ENCODE measurements at regions not wholly inside any gene's neighbourhood (a gene's known extent, or its start where the extent isn't known, plus 50 kb on each side); places are given as distances from the start of the nearest gene placed in this dataset.

GRCh38 chr21:17334484-17334883, 178.4 kb upstream of the CXADR start:
- no peaks in the 10 kb centered on the region for H3K9me3 Mint-ChIP-seq
- ChIA-PET CTCF (no interaction called here), POLR2A (interaction anchor here (0.6 kb wide), 1 partner anchor 142 kb away, joined by 3 read pairs; no protein-coding TSS in a partner anchor)
- intact Hi-C loops (cut with micrococcal nuclease) = no loop called here
- ATAC-seq = no peak
- H3K27me3 Mint-ChIP-seq = no peaks in the 10 kb centered on the region
- H3K4me1 Mint-ChIP-seq (ENCODE audit: low read depth) = no peaks in the 10 kb centered on the region
- DNase-seq = no peak
- no peaks in the 10 kb centered on the region for H3K36me3 Mint-ChIP-seq (ENCODE audit: low read depth)
- H3K27ac Mint-ChIP-seq = no peak overlapping the region
- no peak overlapping the region for H3K4me3 Mint-ChIP-seq
- TF ChIP-seq, protein P1, sequence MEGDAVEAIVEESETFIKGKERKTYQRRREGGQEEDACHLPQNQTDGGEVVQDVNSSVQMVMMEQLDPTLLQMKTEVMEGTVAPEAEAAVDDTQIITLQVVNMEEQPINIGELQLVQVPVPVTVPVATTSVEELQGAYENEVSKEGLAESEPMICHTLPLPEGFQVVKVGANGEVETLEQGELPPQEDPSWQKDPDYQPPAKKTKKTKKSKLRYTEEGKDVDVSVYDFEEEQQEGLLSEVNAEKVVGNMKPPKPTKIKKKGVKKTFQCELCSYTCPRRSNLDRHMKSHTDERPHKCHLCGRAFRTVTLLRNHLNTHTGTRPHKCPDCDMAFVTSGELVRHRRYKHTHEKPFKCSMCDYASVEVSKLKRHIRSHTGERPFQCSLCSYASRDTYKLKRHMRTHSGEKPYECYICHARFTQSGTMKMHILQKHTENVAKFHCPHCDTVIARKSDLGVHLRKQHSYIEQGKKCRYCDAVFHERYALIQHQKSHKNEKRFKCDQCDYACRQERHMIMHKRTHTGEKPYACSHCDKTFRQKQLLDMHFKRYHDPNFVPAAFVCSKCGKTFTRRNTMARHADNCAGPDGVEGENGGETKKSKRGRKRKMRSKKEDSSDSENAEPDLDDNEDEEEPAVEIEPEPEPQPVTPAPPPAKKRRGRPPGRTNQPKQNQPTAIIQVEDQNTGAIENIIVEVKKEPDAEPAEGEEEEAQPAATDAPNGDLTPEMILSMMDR (IDR thresholded peaks at IDR 0.05) = no peak

DNA sequence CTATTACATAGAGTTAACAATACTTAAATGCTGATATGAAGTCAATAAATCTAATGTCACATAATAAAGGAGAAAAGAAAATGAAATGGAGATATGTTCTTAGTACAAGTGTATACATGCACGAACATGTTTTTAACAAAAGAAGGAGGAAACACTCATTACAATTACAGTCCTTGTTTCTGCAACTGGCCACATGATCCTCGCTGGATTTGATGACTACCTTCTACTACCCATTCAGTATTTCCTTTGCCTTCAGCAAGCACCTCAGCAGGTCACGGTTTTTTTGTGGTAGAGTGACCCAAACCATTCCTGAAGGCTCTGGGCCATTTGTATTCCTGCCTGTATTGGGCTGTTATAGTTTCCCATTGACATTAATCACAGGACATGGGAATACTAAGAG, 172.8 kb upstream of the CXADR start:
- CTCF ChIA-PET = no interaction called here
- H3K9me3 Mint-ChIP-seq = peaks cover 7% of the 10 kb centered on the region
- ATAC-seq (no peak), DNase-seq (no peak)
- no peaks in the 10 kb centered on the region for H3K27me3 Mint-ChIP-seq
- no peak overlapping the region for H3K4me3 Mint-ChIP-seq
- H3K4me1 Mint-ChIP-seq (ENCODE audit: low read depth) = no peaks in the 10 kb centered on the region
- no peaks in the 10 kb centered on the region for H3K36me3 Mint-ChIP-seq (ENCODE audit: low read depth)
- TF ChIP-seq, protein P1 (IDR thresholded peaks at IDR 0.05) = no peak
- H3K27ac Mint-ChIP-seq = no peak overlapping the region
- POLR2A ChIA-PET = no interaction called here
- intact Hi-C loops (cut with micrococcal nuclease) = no loop called here

DNA sequence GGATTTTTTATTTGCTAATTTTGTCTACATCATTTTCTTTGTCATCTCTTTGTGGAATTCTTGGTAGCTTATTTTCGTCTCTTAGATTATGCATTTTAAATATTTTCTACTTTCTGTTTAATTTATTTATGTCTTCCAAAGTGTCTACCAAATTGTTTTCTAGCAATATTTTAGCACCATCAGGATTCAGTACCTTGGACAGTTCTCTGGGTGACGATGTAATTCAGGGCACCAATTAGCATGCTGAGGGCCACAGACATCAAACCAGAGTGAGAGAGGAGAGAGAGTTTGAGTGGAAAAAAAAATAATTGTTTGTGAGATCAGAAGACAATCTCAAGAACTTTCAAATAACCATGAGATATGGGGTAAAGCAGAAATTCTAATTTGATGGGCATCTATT, 169.8 kb upstream of the CXADR start:
- intact Hi-C loops (cut with micrococcal nuclease) = no loop called here
- DNase-seq (no peak), ATAC-seq (no peak)
- Mint-ChIP-seq H3K27ac (no peak overlapping the region), H3K4me3 (no peak overlapping the region), H3K4me1 (ENCODE audit: low read depth) (no peaks in the 10 kb centered on the region), H3K9me3 (peaks cover 7% of the 10 kb centered on the region), H3K27me3 (no peaks in the 10 kb centered on the region), H3K36me3 (ENCODE audit: low read depth) (no peaks in the 10 kb centered on the region)
- CTCF ChIA-PET = no interaction called here
- POLR2A ChIA-PET = no interaction called here
- TF ChIP-seq, protein P1 (IDR thresholded peaks at IDR 0.05) = no peak

GRCh38 chr21:17348357-17348756, 164.5 kb upstream of the CXADR start:
- peaks cover 2% of the 10 kb centered on the region for H3K27me3 Mint-ChIP-seq
- intact Hi-C loops (cut with micrococcal nuclease) = no loop called here
- peaks cover 5% of the 10 kb centered on the region for H3K9me3 Mint-ChIP-seq
- H3K4me3 Mint-ChIP-seq = no peak overlapping the region
- DNase-seq = no peak
- no peaks in the 10 kb centered on the region for H3K4me1 Mint-ChIP-seq (ENCODE audit: low read depth)
- CTCF ChIA-PET = no interaction called here
- H3K36me3 Mint-ChIP-seq (ENCODE audit: low read depth) = no peaks in the 10 kb centered on the region
- TF ChIP-seq, protein P1 (IDR thresholded peaks at IDR 0.05) = no peak
- POLR2A ChIA-PET = no interaction called here
- H3K27ac Mint-ChIP-seq = no peak overlapping the region
- ATAC-seq = no peak

GRCh38 chr21:17348849-17349248, 164.0 kb upstream of the CXADR start:
- ATAC-seq (no peak), DNase-seq (no peak)
- Mint-ChIP-seq H3K9me3 (peaks cover 3% of the 10 kb centered on the region), H3K4me1 (ENCODE audit: low read depth) (no peaks in the 10 kb centered on the region), H3K36me3 (ENCODE audit: low read depth) (no peaks in the 10 kb centered on the region), H3K4me3 (no peak overlapping the region), H3K27ac (no peak overlapping the region), H3K27me3 (peaks cover 2% of the 10 kb centered on the region)
- intact Hi-C loops (cut with micrococcal nuclease) = no loop called here
- ChIA-PET CTCF (no interaction called here), POLR2A (no interaction called here)
- TF ChIP-seq, protein P1 (IDR thresholded peaks at IDR 0.05) = no peak
